ENCODE measurements at regions not wholly inside any gene's neighbourhood (a gene's known extent, or its start where the extent isn't known, plus 50 kb on each side); places are given as distances from the start of the nearest gene placed in this dataset.

- TF ChIP-seq CTCF (IDR thresholded peaks at IDR 0.05; ENCODE audit: low read depth, low read length, missing input control): no peak
- no peak for TF ChIP-seq YY1 (IDR thresholded peaks at IDR 0.05)
- TF ChIP-seq SP1 (IDR thresholded peaks at IDR 0.05): no peak
- TF ChIP-seq GABPA (IDR thresholded peaks at IDR 0.05 in 1 of 2, conservative IDR thresholded peaks at IDR 0.05 in 1 of 2): no peak
- TF ChIP-seq TAF1 (conservative IDR thresholded peaks at IDR 0.05): no peak
- TF ChIP-seq HNF4G (IDR thresholded peaks at IDR 0.05): no peak
- TF ChIP-seq RXRA (IDR thresholded peaks at IDR 0.05): no peak
- no peak for TF ChIP-seq REST (IDR thresholded peaks at IDR 0.05)
- TF ChIP-seq JUND (IDR thresholded peaks at IDR 0.05): no peak
- no peak for TF ChIP-seq FOXA1 (IDR thresholded peaks at IDR 0.05)
- no peak for TF ChIP-seq RAD21 (IDR thresholded peaks at IDR 0.05)
- TF ChIP-seq ATF3 (IDR thresholded peaks at IDR 0.05): no peak
- TF ChIP-seq MAX (IDR thresholded peaks at IDR 0.05): no peak
These were observed 199.3 kb upstream of the KYNU start for GRCh38 chr2:142678164-142678563.
